AG09319 (cell line): ENCODE measurements at regions not wholly inside any gene's neighbourhood (a gene's known extent, or its start where the extent isn't known, plus 50 kb on each side); places are given as distances from the start of the nearest gene placed in this dataset.

Experiments used
- DNase-seq: peaks from one replicate; pipeline ENCODE4 v3.0.0-alpha.2; 2010; ENCODE audit warnings: low read depth; ENCODE audit errors: extremely low read depth
- TF ChIP-seq, protein P1 (sequence below): IDR thresholded peaks from 2 replicates; pipeline ENCODE4 v1.5.1; 2011; ENCODE audit warnings: low read depth, mild to moderate bottlenecking, inconsistent platforms, low read length, moderate library complexity

DNA sequence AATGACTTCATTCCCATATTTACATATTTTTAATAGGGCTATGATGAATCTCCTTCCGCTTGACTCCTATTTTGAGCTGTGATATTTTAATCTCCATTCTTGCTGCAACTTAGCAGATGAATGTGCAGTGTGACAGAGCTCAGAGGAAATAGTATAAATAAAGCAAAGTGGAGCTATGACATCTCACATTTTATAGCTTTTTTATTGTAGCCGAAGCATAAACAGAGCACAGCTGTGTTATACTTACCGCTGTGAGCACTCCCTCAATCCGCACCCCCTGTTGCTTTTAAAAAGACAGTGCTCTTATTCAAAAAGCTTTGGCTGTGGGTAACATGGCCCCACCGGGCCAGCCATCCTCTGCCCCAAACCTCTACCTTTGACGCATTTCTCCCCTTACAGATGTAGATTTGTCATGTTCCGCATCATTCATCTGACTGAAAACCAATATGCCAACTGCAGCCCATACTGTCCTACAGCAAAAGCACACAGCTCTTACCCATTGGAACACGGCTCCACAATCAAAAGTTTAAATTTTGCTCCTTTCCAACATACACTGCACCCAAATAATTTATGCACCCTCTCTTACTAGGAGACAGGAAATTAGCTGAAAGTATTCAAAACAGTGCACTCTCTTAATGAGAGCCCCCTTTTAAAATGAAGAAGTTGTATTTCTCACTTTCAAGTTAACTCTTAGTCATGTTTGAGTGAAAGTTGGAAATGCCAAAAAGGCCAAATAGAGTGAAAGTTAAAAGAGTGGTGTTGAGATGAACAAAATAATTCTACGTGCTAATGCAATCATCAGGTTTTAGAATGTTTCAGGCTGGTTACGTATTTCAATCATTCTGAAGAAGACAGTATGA lies 429.3 kb upstream of the SOX5 start:
- TF ChIP-seq, protein P1, sequence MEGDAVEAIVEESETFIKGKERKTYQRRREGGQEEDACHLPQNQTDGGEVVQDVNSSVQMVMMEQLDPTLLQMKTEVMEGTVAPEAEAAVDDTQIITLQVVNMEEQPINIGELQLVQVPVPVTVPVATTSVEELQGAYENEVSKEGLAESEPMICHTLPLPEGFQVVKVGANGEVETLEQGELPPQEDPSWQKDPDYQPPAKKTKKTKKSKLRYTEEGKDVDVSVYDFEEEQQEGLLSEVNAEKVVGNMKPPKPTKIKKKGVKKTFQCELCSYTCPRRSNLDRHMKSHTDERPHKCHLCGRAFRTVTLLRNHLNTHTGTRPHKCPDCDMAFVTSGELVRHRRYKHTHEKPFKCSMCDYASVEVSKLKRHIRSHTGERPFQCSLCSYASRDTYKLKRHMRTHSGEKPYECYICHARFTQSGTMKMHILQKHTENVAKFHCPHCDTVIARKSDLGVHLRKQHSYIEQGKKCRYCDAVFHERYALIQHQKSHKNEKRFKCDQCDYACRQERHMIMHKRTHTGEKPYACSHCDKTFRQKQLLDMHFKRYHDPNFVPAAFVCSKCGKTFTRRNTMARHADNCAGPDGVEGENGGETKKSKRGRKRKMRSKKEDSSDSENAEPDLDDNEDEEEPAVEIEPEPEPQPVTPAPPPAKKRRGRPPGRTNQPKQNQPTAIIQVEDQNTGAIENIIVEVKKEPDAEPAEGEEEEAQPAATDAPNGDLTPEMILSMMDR = no peak
- DNase-seq = no peak

- TF ChIP-seq, protein P1 = no peak
- DNase-seq = no peak
Measured at GRCh38 chr12:24374452-24374851, 425.0 kb upstream of the SOX5 start.

- TF ChIP-seq, protein P1 = no peak
- no peak for DNase-seq
Measured at GRCh38 chr12:24373004-24373403, 423.5 kb upstream of the SOX5 start.

DNA sequence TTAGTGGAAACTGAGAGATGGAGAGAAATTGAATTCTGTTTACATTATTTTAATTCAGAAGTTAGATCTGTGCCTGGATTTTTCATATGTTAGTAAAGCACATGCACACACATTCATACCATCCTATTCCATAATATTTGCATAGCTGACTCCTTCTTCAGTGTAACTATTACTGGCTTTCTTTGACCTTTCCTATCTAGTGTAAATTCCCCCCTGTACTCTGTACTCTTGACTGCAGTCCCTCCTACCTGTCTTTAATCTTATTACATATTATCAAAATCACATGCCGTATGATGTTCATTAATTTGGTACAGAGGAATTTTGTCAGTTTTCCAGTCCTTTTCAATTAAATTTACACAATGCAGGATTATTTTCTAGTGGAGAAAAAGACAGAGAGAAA lies 417.0 kb upstream of the SOX5 start:
- DNase-seq = no peak
- TF ChIP-seq, protein P1 = no peak

DNA sequence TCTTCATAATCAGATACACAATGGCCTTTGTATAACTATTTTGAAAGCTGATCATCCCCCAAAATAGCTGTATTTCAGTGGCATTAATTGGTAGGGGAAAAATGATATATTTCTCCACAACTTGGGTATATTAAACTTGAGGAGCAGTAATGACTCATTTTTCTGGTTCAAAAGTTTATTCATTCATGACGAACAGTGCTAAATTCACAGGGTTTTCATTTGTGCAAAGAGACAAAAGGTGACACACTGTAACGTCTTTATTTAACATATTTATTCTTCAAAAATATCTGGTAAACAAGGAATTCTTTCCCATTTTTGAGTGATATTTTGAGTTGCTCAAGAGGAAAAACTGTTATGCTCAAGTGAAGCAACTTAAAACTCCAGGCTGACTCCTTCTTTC lies 415.5 kb upstream of the SOX5 start:
- no peak for DNase-seq
- TF ChIP-seq, protein P1 = no peak

DNA sequence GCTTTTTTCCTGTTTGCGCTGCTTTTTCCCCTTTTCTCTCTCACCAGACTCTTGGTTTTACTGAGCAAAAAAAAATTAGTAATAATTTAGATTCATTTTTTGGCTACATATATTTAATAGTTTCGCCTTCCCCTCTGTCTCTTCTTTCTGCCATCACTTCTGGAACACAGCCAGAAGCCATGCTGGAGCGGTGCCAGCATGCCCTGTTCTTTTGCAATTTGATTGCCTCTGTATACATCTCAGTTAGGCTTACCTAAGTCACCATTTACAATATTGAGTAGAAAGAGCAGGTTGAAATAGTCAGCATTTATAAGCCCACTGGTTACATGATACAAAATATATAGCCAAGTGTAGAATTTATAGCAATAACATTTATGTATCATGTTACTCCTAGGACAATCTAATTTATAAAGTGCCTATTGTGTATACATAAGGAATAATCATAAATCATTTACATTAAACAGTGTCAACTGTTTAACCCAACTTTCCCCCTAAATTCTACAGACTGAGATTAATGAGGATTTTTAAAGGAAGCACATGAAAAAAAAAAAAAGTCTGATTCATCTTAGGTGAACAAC lies 413.8 kb upstream of the SOX5 start:
- DNase-seq = no peak

More for the DNA sequence above, 413.8 kb upstream of the SOX5 start:
- TF ChIP-seq, protein P1 = no peak
